ENCODE measurements at regions not wholly inside any gene's neighbourhood (a gene's known extent, or its start where the extent isn't known, plus 50 kb on each side); places are given as distances from the start of the nearest gene placed in this dataset.

DNA sequence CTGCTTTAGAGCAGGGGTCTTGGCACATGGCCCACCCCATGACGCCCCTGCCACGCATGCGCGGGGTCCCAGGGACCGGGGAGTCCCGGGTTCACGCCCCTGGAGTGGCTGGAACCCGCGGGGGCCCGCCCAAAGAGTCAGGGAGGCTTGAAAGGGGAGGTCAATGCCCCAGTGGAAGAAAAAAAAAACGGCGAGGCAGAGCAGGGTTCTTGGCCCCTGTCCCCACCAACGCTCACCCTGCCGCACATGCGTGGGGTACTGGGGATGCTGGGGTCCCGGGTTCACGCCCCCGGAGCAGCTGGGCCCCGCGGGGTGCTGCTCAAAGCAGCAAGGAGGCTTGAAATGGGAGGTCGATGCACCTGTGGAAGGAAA lies 319.1 kb downstream of the ALG10 start (continued):
- TF ChIP-seq, protein P1, sequence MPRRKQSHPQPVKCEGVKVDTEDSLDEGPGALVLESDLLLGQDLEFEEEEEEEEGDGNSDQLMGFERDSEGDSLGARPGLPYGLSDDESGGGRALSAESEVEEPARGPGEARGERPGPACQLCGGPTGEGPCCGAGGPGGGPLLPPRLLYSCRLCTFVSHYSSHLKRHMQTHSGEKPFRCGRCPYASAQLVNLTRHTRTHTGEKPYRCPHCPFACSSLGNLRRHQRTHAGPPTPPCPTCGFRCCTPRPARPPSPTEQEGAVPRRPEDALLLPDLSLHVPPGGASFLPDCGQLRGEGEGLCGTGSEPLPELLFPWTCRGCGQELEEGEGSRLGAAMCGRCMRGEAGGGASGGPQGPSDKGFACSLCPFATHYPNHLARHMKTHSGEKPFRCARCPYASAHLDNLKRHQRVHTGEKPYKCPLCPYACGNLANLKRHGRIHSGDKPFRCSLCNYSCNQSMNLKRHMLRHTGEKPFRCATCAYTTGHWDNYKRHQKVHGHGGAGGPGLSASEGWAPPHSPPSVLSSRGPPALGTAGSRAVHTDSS (tag by site-specific recombination; IDR thresholded peaks at IDR 0.05), result no peak
- peak; percentile 39; the same call in 1 of the 2 replicates for TF ChIP-seq SP3 (tag by site-specific recombination; IDR thresholded peaks at IDR 0.05)
- peak; percentile 69; the same call in 1 of the 2 replicates for TF ChIP-seq ZBTB20 (tag by site-specific recombination; IDR thresholded peaks at IDR 0.05)
- no peak for TF ChIP-seq ZFP69B (tag by site-specific recombination; IDR thresholded peaks at IDR 0.05)
- no peak for TF ChIP-seq SP7 (tag by site-specific recombination; IDR thresholded peaks at IDR 0.05)
- no peak for TF ChIP-seq ZNF133 (tag by site-specific recombination; IDR thresholded peaks at IDR 0.05)
- no peak for TF ChIP-seq ZNF16 (tag by site-specific recombination; IDR thresholded peaks at IDR 0.05; ENCODE audit: low read depth)
- peak; percentile 66; the same call in 1 of the 2 replicates for TF ChIP-seq ZBTB48 (tag by site-specific recombination; IDR thresholded peaks at IDR 0.05)
- no peak for TF ChIP-seq ZNF514 (tag by site-specific recombination; IDR thresholded peaks at IDR 0.05)
- TF ChIP-seq ZNF138 (tag by site-specific recombination; IDR thresholded peaks at IDR 0.05; ENCODE audit: borderline replicate concordance), result no peak
- TF ChIP-seq OVOL3 (tag by site-specific recombination; IDR thresholded peaks at IDR 0.05), result no peak
- TF ChIP-seq ZNF155 (tag by site-specific recombination; IDR thresholded peaks at IDR 0.05), result no peak
- TF ChIP-seq KLF9 (tag by site-specific recombination; IDR thresholded peaks at IDR 0.05; ENCODE audit: low read depth), result no peak
- no peak for TF ChIP-seq ZNF423 (tag by site-specific recombination; IDR thresholded peaks at IDR 0.05)
- peak; percentile 84 for TF ChIP-seq SP2 (tag by site-specific recombination; IDR thresholded peaks at IDR 0.05)
- TF ChIP-seq, protein P2, sequence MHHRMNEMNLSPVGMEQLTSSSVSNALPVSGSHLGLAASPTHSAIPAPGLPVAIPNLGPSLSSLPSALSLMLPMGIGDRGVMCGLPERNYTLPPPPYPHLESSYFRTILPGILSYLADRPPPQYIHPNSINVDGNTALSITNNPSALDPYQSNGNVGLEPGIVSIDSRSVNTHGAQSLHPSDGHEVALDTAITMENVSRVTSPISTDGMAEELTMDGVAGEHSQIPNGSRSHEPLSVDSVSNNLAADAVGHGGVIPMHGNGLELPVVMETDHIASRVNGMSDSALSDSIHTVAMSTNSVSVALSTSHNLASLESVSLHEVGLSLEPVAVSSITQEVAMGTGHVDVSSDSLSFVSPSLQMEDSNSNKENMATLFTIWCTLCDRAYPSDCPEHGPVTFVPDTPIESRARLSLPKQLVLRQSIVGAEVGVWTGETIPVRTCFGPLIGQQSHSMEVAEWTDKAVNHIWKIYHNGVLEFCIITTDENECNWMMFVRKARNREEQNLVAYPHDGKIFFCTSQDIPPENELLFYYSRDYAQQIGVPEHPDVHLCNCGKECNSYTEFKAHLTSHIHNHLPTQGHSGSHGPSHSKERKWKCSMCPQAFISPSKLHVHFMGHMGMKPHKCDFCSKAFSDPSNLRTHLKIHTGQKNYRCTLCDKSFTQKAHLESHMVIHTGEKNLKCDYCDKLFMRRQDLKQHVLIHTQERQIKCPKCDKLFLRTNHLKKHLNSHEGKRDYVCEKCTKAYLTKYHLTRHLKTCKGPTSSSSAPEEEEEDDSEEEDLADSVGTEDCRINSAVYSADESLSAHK (tag by site-specific recombination; IDR thresholded peaks at IDR 0.05), result no peak
- TF ChIP-seq ZNF140 (tag by site-specific recombination; IDR thresholded peaks at IDR 0.05), result no peak
- no peak for TF ChIP-seq ZNF211 (tag by site-specific recombination; IDR thresholded peaks at IDR 0.05; ENCODE audit: low read depth)
- TF ChIP-seq, protein P3, sequence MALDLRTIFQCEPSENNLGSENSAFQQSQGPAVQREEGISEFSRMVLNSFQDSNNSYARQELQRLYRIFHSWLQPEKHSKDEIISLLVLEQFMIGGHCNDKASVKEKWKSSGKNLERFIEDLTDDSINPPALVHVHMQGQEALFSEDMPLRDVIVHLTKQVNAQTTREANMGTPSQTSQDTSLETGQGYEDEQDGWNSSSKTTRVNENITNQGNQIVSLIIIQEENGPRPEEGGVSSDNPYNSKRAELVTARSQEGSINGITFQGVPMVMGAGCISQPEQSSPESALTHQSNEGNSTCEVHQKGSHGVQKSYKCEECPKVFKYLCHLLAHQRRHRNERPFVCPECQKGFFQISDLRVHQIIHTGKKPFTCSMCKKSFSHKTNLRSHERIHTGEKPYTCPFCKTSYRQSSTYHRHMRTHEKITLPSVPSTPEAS (tag by site-specific recombination; IDR thresholded peaks at IDR 0.05), result no peak
- no peak for TF ChIP-seq ZNF600 (tag by site-specific recombination; IDR thresholded peaks at IDR 0.05)
- TF ChIP-seq, protein P4, sequence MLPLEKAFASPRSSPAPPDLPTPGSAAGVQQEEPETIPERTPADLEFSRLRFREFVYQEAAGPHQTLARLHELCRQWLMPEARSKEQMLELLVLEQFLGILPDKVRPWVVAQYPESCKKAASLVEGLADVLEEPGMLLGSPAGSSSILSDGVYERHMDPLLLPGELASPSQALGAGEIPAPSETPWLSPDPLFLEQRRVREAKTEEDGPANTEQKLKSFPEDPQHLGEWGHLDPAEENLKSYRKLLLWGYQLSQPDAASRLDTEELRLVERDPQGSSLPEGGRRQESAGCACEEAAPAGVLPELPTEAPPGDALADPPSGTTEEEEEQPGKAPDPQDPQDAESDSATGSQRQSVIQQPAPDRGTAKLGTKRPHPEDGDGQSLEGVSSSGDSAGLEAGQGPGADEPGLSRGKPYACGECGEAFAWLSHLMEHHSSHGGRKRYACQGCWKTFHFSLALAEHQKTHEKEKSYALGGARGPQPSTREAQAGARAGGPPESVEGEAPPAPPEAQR (tag by site-specific recombination; IDR thresholded peaks at IDR 0.05), result no peak
- no peak for TF ChIP-seq SCRT2 (tag by site-specific recombination; IDR thresholded peaks at IDR 0.05)
- no peak for TF ChIP-seq ZNF311 (tag by site-specific recombination; IDR thresholded peaks at IDR 0.05; ENCODE audit: borderline replicate concordance)
- no peak for TF ChIP-seq ZNF623 (tag by site-specific recombination; IDR thresholded peaks at IDR 0.05)
- TF ChIP-seq ZNF544 (tag by site-specific recombination; IDR thresholded peaks at IDR 0.05), result no peak
- TF ChIP-seq ZNF175 (tag by site-specific recombination; IDR thresholded peaks at IDR 0.05), result no peak
- no peak for TF ChIP-seq ZNF426 (tag by site-specific recombination; IDR thresholded peaks at IDR 0.05)
- TF ChIP-seq, protein P5, sequence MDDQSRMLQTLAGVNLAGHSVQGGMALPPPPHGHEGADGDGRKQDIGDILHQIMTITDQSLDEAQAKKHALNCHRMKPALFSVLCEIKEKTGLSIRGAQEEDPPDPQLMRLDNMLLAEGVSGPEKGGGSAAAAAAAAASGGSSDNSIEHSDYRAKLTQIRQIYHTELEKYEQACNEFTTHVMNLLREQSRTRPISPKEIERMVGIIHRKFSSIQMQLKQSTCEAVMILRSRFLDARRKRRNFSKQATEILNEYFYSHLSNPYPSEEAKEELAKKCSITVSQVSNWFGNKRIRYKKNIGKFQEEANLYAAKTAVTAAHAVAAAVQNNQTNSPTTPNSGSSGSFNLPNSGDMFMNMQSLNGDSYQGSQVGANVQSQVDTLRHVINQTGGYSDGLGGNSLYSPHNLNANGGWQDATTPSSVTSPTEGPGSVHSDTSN (CRISPR knock-in tag; IDR thresholded peaks at IDR 0.05), result no peak
- TF ChIP-seq ZNF707 (tag by site-specific recombination; IDR thresholded peaks at IDR 0.05), result no peak
- no peak for TF ChIP-seq ZBTB21 (tag by site-specific recombination; IDR thresholded peaks at IDR 0.05)
- TF ChIP-seq ZFP41 (tag by site-specific recombination; IDR thresholded peaks at IDR 0.05; ENCODE audit: borderline replicate concordance), result no peak
- peak; percentile 25; the same call in 1 of the 2 replicates for TF ChIP-seq KLF1 (tag by site-specific recombination; IDR thresholded peaks at IDR 0.05)
- TF ChIP-seq ZFP37 (tag by site-specific recombination; IDR thresholded peaks at IDR 0.05), result no peak
- no peak for TF ChIP-seq ZBTB1 (tag by site-specific recombination; IDR thresholded peaks at IDR 0.05)
- TF ChIP-seq ZNF701 (tag by site-specific recombination; IDR thresholded peaks at IDR 0.05), result no peak
- no peak for TF ChIP-seq ZNF202 (tag by site-specific recombination; IDR thresholded peaks at IDR 0.05; ENCODE audit: borderline replicate concordance)
